SKM-1 treated with dmso at 0.1 percent for 144 hours (cell line): ENCODE measurements at regions not wholly inside any gene's neighbourhood (a gene's known extent, or its start where the extent isn't known, plus 50 kb on each side); places are given as distances from the start of the nearest gene placed in this dataset.

Experiments used
- DNase-seq: peaks from one replicate; lab custom pipeline; 2025; ENCODE audit not compliant: unreplicated experiment; lab: John Stamatoyannopoulos, UW

- DNase-seq, result no peak
Measured at GRCh38 chr3:34924961-34925360, 714.4 kb upstream of the ARPP21 start.

GRCh38 chr3:34925851-34926250, 713.5 kb upstream of the ARPP21 start:
- DNase-seq, result no peak

GRCh38 chr3:34929036-34929435, 710.3 kb upstream of the ARPP21 start:
- DNase-seq, result no peak

- DNase-seq, result no peak
Measured at GRCh38 chr3:34934660-34935059, 704.7 kb upstream of the ARPP21 start.

- no peak for DNase-seq
Measured at GRCh38 chr3:34938784-34939183, 700.5 kb upstream of the ARPP21 start.

GRCh38 chr3:34942256-34942655, 697.1 kb upstream of the ARPP21 start:
- no peak for DNase-seq

GRCh38 chr3:34947834-34948233, 691.5 kb upstream of the ARPP21 start:
- DNase-seq, result no peak

GRCh38 chr3:34948517-34948916, 690.8 kb upstream of the ARPP21 start:
- no peak for DNase-seq

GRCh38 chr3:34955680-34956079, 683.6 kb upstream of the ARPP21 start:
- no peak for DNase-seq

GRCh38 chr3:34956511-34956910, 682.8 kb upstream of the ARPP21 start:
- DNase-seq, result peak; percentile 48

GRCh38 chr3:34957677-34958076, 681.6 kb upstream of the ARPP21 start:
- peak; percentile 24 for DNase-seq

GRCh38 chr3:34969513-34969912, 669.8 kb upstream of the ARPP21 start:
- no peak for DNase-seq

GRCh38 chr3:34972481-34972880, 666.8 kb upstream of the ARPP21 start:
- no peak for DNase-seq

GRCh38 chr3:34973586-34973985, 665.7 kb upstream of the ARPP21 start:
- DNase-seq, result no peak

- DNase-seq, result no peak
Measured at GRCh38 chr3:34983631-34984030, 655.7 kb upstream of the ARPP21 start.

- DNase-seq, result no peak
Measured at GRCh38 chr3:34988296-34988695, 651.0 kb upstream of the ARPP21 start.

- no peak for DNase-seq
Measured at GRCh38 chr3:34995796-34996430, 643.4 kb upstream of the ARPP21 start.

- DNase-seq, result no peak
Measured at GRCh38 chr3:34998902-34999301, 640.4 kb upstream of the ARPP21 start.

GRCh38 chr3:35012214-35012613, 627.1 kb upstream of the ARPP21 start:
- DNase-seq, result no peak

GRCh38 chr3:35028157-35028556, 611.2 kb upstream of the ARPP21 start:
- no peak for DNase-seq

GRCh38 chr3:35042210-35042991, 596.9 kb upstream of the ARPP21 start:
- no peak for DNase-seq

GRCh38 chr3:35043040-35043439, 596.3 kb upstream of the ARPP21 start:
- no peak for DNase-seq

- no peak for DNase-seq
Measured at GRCh38 chr3:35044190-35044589, 595.1 kb upstream of the ARPP21 start.
